Heart left ventricle (tissue), 13 donors: ENCODE measurements at regions not wholly inside any gene's neighbourhood (a gene's known extent, or its start where the extent isn't known, plus 50 kb on each side); places are given as distances from the start of the nearest gene placed in this dataset.

Experiments used
- CTCF ChIP-seq, 12 donors: fragments of 200-600 bp; sonication (generic) in 4 of 12; IDR thresholded peaks; one replicate each; pipeline versions ENCODE4 v1.5.0 to v1.8.0; 2018 to 2022; ENCODE audit warnings: antibody characterized with exemption in 12 of 12, mild to moderate bottlenecking in 5 of 12
- POLR2A ChIP-seq, 2 donors: fragments of 450-650 bp; IDR thresholded peaks; one replicate each; pipeline ENCODE4 v1.6.1; 2017; ENCODE audit warnings: antibody characterized with exemption in 2 of 2, mild to moderate bottlenecking in 2 of 2, moderate library complexity in 2 of 2
- donor health status: ischemic (EF 13 %, LVEDD 7.1; RV severe dilation, severe dysfunction).
- donor health status: DM: no; HTN: yes; CAD: no.
- donor health status: DM: no; HTN: no; CAD: no.
- donor health status: ischemic (EF 25% LVEDD 6.9; RV normal size, moderate dysfunction).
- donor health status: ischemic (EF 25% LVEDD 5.7; RV mildly dilated, moderate dysfunction).
- donor health status: ischemic (EF 35%, LVEDD 5.7; RV mildly dilated, moderate dysfunction).
- donor health status: nonischemic (EF 11% LVEDD 7.7; RV severe dilation, severe dysfunction).
- donor health status: DM: yes; HTN: yes; CAD: no.
- donor health status: PGD.
- donor health status: ischemic (EF 29% LVEDD 5.4; RV normal size, mild dysfunction).
- donor health status: nonischemic (EF 23%, LVEDD 6.1; RV moderate dilation, normal function).

DNA sequence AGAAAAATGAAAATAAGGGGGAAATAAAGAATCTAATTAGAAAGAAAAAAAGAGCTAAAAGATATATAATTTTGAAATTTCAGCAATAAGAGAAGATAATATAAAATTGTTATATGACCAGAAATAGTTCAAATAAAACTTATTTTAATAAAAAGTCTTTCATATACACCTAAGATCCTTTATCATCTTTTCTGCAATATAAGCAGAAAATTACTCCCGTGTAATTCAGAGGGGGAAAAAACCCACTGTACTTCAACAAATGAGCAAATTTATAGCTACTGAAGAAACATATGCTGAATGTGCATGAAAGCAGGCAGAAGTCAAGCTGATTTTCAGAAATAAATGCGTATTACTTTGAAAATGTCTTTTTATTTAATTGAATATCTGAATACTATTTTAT lies 771.3 kb downstream of the FAT4 start:
- TF ChIP-seq CTCF (IDR thresholded peaks at IDR 0.05): no peak
- no peak for TF ChIP-seq POLR2A (IDR thresholded peaks at IDR 0.05)
